Endothelial cell (in vitro differentiated cells): ENCODE measurements at regions not wholly inside any gene's neighbourhood (a gene's known extent, or its start where the extent isn't known, plus 50 kb on each side); places are given as distances from the start of the nearest gene placed in this dataset.

ENCODE experiments used
- DNase-seq: peaks from one replicate; pipeline ENCODE4 v3.0.0; 2021; ENCODE audit warnings: low spot score
- H3K27ac Mint-ChIP-seq: one replicate; pipeline ENCODE4 v1.8.0; 2021; ENCODE audit warnings: mixed read lengths, inconsistent platforms; ENCODE audit not compliant: unreplicated experiment
- H3K27me3 Mint-ChIP-seq: one replicate; pipeline ENCODE4 v1.8.0; 2021; ENCODE audit warnings: mild to moderate bottlenecking, moderate library complexity, mixed read lengths, inconsistent platforms; ENCODE audit not compliant: unreplicated experiment
- H3K36me3 Mint-ChIP-seq: one replicate; pipeline ENCODE4 v1.8.0; 2021; ENCODE audit warnings: mild to moderate bottlenecking, low read depth, mixed read lengths, inconsistent platforms; ENCODE audit not compliant: unreplicated experiment
- H3K4me1 Mint-ChIP-seq: one replicate; pipeline ENCODE4 v1.8.0; 2021; ENCODE audit warnings: mild to moderate bottlenecking, mixed read lengths, inconsistent platforms; ENCODE audit not compliant: unreplicated experiment
- H3K4me3 Mint-ChIP-seq: one replicate; pipeline ENCODE4 v1.8.0; 2021; ENCODE audit warnings: mild to moderate bottlenecking, mixed read lengths, inconsistent platforms; ENCODE audit not compliant: unreplicated experiment
- H3K9me3 Mint-ChIP-seq: one replicate; pipeline ENCODE4 v1.8.0; 2021; ENCODE audit warnings: mixed read lengths, inconsistent platforms; ENCODE audit not compliant: unreplicated experiment
- CTCF ChIP-seq: fragments of 200-600 bp; sonication (generic); IDR thresholded peaks from one replicate; pipeline ENCODE4 v1.5.0; 2021; ENCODE audit warnings: antibody characterized with exemption; ENCODE audit not compliant: unreplicated experiment

GRCh38 chrX:65841263-65841662 is 173.8 kb downstream of the MSN start:
- Mint-ChIP-seq H3K36me3 (no peaks in the 10 kb centered on the region), H3K27me3 (no peaks in the 10 kb centered on the region), H3K9me3 (no peaks in the 10 kb centered on the region), H3K4me1 (no peaks in the 10 kb centered on the region), H3K4me3 (no peak overlapping the region), H3K27ac (no peak overlapping the region)
- no peak for TF ChIP-seq CTCF
- no peak for DNase-seq

- TF ChIP-seq CTCF: no peak
- Mint-ChIP-seq H3K4me1 (no peaks in the 10 kb centered on the region), H3K27ac (no peak overlapping the region), H3K27me3 (no peaks in the 10 kb centered on the region), H3K36me3 (no peaks in the 10 kb centered on the region), H3K4me3 (no peak overlapping the region), H3K9me3 (no peaks in the 10 kb centered on the region)
- no peak for DNase-seq
Observed at GRCh38 chrX:65838674-65839073, 171.2 kb downstream of the MSN start.

GRCh38 chrX:65837875-65838549 is 170.6 kb downstream of the MSN start:
- Mint-ChIP-seq H3K27ac (no peak overlapping the region), H3K4me1 (no peaks in the 10 kb centered on the region), H3K36me3 (no peaks in the 10 kb centered on the region), H3K27me3 (no peaks in the 10 kb centered on the region), H3K9me3 (no peaks in the 10 kb centered on the region), H3K4me3 (no peak overlapping the region)
- DNase-seq: no peak
- no peak for TF ChIP-seq CTCF

GRCh38 chrX:65831268-65831667 is 163.8 kb downstream of the MSN start:
- no peaks in the 10 kb centered on the region for H3K36me3 Mint-ChIP-seq

More at GRCh38 chrX:65831268-65831667, 163.8 kb downstream of the MSN start:
- DNase-seq: no peak
- no peaks in the 10 kb centered on the region for H3K4me1 Mint-ChIP-seq
- no peaks in the 10 kb centered on the region for H3K27me3 Mint-ChIP-seq
- H3K9me3 Mint-ChIP-seq: no peaks in the 10 kb centered on the region
- no peak overlapping the region for H3K4me3 Mint-ChIP-seq
- no peak overlapping the region for H3K27ac Mint-ChIP-seq
- no peak for TF ChIP-seq CTCF
